ENCODE measurements at regions not wholly inside any gene's neighbourhood (a gene's known extent, or its start where the extent isn't known, plus 50 kb on each side); places are given as distances from the start of the nearest gene placed in this dataset.

DNA sequence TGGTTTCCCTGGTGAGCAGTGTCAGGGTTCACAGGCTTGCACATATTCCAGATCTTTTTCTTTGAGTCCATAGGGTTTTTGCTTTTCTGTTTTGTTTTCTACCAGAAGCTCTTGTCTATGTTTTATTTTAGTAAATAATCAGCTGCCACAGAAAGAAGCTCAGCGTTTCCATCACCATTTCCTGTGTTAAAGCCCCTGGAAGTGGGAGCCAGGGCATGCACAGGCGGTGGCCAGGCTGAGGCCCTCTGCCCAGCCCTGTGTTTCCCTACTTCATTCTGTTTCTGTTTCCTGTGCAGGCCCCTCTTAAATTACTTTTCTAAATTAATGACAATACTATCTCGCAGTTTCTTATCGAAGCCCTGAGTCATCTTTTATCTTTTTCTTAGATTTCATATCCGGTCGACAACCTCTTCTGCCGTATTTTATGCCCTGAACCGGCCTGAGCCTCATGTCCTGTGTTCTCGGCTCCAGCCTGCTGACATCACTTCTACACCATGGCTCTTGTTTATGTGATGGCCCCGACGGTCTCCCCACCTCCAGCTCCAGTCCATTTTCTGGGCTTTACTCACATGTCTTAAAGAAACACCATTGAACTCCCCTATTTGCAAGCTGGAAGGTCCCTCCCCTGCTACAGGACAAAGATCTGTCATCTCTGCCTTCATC lies 442.2 kb downstream of the TCERG1L start:
- DNase-seq (ENCODE audit: low spot score) = no peak

- DNase-seq (ENCODE audit: low spot score) = no peak
Observed at GRCh38 chr10:130871406-130871805, 440.1 kb downstream of the TCERG1L start.

DNA sequence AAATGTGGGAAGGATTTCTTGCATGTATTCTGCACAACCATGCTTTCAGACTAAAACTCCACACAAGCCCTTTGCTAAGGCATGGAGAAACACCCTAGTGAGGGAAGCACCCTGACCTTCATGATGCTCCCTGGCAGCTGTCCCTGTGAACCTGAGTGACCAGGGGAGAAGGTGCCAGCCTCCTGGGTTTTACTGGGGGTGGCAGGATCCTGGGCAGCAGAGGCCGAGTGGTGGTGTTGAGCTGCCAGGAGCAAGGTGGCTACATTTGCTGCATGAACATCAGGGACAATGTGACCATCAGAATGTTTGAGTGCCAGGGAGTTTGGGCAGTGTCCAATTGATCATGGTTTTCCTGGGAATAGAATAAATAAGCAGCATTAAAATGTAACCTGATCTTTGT lies 437.9 kb downstream of the TCERG1L start:
- no peak for DNase-seq (ENCODE audit: low spot score)

DNA sequence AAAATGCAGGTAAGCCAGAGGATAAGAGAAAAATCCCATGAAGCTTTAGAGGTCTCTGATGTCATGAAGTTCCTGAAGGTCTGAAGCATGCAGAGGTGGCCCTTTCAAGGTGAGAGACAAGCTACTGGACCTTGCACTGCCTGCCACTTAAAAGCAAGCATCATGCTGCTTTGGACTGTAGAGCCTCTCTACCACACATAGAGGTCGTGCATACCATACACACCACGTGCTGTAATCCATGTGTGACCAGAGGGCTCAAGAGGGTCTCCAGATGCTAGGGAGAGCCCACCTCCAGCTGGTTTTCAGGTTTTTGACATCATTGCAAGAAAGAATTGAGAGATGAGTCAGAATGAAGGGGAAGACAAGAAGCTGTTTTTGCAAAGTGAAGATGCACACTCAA lies 436.4 kb downstream of the TCERG1L start:
- DNase-seq (ENCODE audit: low spot score) = no peak

DNA sequence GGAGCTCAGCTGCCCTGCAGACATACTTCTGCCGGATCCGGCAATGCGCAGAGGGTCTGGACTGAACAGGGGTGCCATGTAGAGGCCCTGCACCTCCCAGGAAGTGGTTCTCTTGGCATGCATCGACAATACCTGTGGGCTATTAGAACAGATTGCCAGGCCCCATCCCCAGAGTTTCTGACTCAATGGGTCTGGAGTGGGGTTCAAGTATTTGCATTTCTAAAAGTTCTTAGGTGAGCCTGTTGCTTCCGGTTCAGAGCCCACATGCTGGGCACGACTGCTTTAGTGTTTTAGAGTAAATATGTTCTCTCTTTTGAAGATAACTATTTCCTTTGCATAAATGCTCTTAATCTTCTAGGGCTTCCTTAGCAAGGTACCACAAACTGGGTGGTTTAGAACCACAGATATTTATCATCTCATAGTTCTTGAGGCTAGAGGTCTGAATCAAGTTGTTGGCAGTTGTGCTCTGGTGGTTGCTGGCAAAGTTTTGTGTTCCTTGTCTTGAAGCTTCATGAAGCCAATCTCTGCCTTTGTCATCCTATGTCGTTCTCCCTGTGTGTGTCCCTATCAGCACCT lies 435.5 kb downstream of the TCERG1L start:
- no peak for DNase-seq (ENCODE audit: low spot score)

GRCh38 chr10:130877126-130877525 lies 434.4 kb downstream of the TCERG1L start:
- peak; percentile 85 for DNase-seq (ENCODE audit: low spot score)

- DNase-seq (ENCODE audit: low spot score) = no peak
Observed at GRCh38 chr10:130878131-130878530, 433.4 kb downstream of the TCERG1L start.

DNA sequence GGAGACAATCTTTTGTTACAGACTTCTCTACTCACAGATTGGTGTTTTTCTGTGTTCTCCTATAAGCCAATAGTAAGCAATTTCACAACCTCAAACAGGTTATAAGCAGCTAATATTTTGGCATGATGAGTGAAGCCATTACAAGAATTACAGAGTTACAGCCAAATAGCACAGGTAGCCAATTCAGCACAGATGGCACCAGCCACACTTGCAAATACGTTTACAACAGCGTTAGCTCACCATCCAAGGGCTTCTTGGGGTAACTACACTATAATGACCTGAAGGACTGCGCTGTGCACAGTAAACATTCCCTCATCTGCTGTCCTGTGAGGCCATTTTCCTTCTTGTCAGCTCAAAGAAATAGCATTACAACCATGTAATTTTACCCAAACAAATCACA lies 428.6 kb downstream of the TCERG1L start:
- DNase-seq (ENCODE audit: low spot score) = peak; percentile 94

DNA sequence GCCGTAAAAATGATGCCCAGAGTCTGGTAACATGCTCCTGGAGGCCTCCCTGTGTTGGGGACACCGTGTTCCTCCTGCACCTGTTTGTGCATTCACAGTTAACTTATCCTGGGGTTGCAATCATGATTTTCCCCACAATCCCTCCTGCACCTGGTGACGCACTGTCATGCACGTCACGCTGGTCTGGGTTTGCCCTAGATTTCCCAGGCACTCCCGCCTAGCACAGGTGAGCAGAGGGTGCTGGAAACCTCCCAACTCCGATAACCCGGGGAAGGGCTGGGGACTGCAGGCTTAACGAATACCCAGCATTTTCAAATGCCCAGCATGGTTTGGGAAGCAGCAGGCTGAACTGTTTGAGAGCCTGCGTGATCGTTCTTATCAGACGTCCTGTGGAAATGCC lies 427.1 kb downstream of the TCERG1L start:
- peak; percentile 76 for DNase-seq (ENCODE audit: low spot score)

GRCh38 chr10:130885021-130885655 lies 426.4 kb downstream of the TCERG1L start:
- DNase-seq (ENCODE audit: low spot score) = peak; percentile 8

GRCh38 chr10:130887170-130887569 lies 424.4 kb downstream of the TCERG1L start:
- no peak for DNase-seq (ENCODE audit: low spot score)

DNA sequence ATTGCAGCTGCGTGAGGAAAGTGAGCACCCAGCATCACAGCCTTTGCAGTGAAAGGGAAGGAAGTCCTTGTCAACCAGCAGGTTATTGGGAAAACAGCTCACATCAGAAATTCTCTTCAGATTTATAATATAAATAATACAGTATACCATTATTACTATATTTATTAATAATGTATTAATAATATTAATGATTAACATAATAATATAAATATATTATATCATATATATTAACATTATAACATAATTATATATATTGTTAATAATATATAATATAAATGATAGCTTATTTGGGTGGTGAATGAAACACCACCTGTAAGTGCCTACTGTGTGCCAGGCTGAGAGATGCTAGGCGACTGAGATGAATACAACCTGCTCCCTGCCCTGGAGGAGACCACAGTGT lies 423.0 kb downstream of the TCERG1L start:
- no peak for DNase-seq (ENCODE audit: low spot score)

DNA sequence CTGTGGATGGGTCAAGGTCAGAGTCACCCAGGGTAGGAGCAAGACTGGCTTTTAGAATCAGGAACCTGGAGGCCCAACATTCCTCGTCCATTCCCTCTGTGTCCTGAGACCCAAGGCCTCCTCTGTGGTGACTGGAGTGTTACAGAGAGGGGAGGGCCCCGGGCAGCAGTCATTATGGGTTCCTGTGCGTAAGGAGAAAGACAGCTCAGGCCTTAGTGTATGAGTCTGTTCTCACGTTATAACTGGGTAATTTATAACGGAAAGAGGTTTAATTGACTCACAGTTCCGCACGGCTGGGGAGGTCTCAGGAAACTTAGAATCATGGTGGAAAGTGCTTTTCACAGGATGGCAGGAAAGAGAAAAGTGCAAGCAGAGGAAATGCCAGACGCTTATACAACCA lies 422.3 kb downstream of the TCERG1L start:
- DNase-seq (ENCODE audit: low spot score) = no peak

DNA sequence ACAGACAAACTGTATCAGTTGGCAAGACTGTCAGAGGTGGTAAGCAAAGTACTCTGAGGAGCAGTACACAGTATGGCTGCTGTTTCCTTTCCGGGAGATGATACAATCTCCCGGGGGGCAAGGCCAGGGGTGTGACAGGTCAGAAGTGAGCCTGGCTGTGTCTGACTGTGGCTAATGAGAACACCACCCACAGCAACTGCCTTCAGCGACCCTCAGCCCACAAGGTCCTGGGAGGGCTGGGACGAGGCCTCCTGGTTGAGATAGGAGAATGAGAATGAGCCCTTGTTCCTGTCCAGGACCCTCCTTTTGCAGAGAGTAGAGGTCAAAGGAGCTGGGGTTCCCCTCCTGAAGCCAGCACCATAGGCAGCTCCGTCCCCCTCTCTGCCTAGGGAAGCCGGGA lies 421.7 kb downstream of the TCERG1L start:
- no peak for DNase-seq (ENCODE audit: low spot score)

DNA sequence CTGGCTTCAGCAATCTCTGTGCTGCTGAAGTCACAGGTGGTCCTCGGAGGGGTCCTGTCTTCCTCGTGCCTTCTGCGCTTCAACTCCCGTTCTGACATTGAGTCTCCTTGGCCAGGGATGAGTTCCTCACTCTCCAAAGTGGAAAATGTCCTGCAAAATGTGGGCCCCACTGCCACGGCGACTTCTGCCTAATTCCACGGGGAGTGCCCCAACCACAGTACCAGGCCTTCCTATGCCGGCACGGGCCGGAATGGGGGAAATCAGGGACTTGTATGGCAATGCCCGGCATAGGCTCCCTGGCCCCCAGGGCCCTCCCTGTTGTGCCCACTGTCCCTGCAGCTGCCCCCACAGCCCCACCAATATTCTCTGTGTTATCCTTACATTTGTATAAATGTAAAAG lies 420.5 kb downstream of the TCERG1L start:
- DNase-seq (ENCODE audit: low spot score) = no peak

DNA sequence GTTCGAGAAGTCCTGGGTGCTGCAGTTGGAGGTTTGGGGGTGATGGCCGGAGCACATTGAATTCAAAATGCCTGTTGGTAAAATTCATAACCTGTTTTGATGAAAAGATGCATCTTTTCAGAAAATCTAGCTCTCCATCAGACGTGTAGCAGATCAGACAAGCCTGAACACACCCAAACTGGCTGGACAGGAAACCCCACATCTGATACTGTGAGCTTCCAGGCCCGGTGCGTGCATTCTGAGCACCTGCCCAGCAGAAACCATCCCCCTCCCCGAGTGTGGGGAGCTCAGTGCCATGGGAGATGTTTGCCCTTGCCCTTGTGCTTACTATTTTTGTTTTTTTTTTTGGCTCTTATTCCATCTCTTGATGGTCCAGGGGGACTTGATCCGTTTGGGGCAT lies 417.1 kb downstream of the TCERG1L start:
- DNase-seq (ENCODE audit: low spot score) = no peak

DNA sequence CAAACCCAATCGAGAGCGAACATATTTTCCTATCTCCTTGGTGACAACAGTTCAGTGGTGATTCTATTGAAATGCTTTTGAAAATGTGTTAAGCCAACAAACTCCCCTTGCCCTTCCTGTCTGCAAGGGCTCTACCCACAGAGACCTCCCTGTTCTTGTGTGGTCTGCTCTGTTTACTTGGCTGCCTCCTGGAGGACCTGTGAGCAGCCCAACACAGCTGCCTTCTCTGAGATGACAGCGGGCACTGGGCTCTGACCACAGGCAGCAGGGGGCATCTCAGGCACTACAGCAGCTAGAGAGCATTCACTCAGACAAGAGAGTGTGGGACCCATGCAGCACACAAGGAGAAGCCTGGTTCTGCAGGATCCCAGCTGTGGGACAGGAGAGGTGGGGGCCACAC lies 416.4 kb downstream of the TCERG1L start:
- DNase-seq (ENCODE audit: low spot score) = no peak

GRCh38 chr10:130897815-130898214 lies 413.7 kb downstream of the TCERG1L start:
- no peak for DNase-seq (ENCODE audit: low spot score)

GRCh38 chr10:130898381-130898780 lies 413.1 kb downstream of the TCERG1L start:
- DNase-seq (ENCODE audit: low spot score) = no peak

- no peak for DNase-seq (ENCODE audit: low spot score)
Observed at GRCh38 chr10:130899856-130900255, 411.7 kb downstream of the TCERG1L start.

- DNase-seq (ENCODE audit: low spot score) = no peak
Observed at GRCh38 chr10:130900441-130901160, 410.9 kb downstream of the TCERG1L start.

DNA sequence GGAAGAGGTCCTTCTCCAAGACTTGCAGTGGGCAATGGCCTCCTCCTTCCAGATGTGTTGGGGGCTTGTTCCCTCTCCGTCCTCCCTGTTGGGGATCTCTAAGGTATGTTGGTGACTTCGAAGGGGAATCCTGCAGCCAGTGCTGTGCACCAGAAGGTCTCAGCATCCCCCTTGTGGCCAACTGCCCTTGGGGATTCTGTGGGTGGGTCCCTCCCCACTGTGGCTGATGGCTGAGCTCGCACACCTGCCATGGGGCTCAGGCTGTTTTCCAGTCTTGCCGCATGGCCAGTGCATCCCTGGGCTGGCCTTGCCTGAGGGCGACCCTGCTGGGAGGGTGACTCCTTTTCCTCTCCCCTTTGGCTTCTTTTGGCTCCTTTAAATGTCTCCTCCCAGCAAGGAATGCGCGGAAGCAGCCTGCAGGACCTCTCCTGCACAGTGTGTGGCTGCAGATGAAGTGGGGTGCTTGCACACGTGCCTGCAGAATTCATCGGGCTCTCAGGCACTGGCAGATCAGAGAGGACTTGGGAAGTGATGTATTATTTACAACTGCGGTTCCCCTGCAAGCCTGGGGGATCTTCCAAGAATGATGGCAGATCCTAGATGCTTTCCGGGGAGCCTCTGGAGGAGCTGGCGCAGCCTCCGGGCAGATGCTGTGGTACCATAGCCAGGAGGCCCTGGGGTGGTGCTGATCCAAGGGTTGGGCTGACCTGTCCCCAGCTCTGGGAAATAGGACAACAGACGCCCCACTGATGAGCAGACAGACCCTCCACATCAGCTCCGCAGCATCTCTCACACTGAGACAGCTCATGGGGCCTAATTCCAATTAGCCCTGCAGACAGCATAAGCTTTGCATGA lies 410.0 kb downstream of the TCERG1L start:
- peak; percentile 12 for DNase-seq (ENCODE audit: low spot score)

Measured in cerebellar cortex (tissue), 1 donor.